ENCODE measurements at regions not wholly inside any gene's neighbourhood (a gene's known extent, or its start where the extent isn't known, plus 50 kb on each side); places are given as distances from the start of the nearest gene placed in this dataset.

- TF ChIP-seq, protein P1, sequence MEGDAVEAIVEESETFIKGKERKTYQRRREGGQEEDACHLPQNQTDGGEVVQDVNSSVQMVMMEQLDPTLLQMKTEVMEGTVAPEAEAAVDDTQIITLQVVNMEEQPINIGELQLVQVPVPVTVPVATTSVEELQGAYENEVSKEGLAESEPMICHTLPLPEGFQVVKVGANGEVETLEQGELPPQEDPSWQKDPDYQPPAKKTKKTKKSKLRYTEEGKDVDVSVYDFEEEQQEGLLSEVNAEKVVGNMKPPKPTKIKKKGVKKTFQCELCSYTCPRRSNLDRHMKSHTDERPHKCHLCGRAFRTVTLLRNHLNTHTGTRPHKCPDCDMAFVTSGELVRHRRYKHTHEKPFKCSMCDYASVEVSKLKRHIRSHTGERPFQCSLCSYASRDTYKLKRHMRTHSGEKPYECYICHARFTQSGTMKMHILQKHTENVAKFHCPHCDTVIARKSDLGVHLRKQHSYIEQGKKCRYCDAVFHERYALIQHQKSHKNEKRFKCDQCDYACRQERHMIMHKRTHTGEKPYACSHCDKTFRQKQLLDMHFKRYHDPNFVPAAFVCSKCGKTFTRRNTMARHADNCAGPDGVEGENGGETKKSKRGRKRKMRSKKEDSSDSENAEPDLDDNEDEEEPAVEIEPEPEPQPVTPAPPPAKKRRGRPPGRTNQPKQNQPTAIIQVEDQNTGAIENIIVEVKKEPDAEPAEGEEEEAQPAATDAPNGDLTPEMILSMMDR (IDR thresholded peaks at IDR 0.05): no peak
- TF ChIP-seq POLR2A (IDR thresholded peaks at IDR 0.05; ENCODE audit: low read depth) (no peak), POLR2AphosphoS5 (IDR thresholded peaks at IDR 0.05) (no peak)
These were observed 301.9 kb upstream of the ST6GAL2 start for GRCh38 chr2:107187870-107188269.

All from esophagus muscularis mucosa (tissue), 3 donors.